ENCODE measurements at regions not wholly inside any gene's neighbourhood (a gene's known extent, or its start where the extent isn't known, plus 50 kb on each side); places are given as distances from the start of the nearest gene placed in this dataset.

GRCh38 chr2:133705287-133705686 lies 137.0 kb upstream of the NCKAP5 start:
- ATAC-seq (ENCODE audit: low FRiP score in 2 of 2) (no peak), DNase-seq (no peak)
- Histone ChIP-seq H3K27me3 (no peaks in the 10 kb centered on the region), H3K27ac (no peak overlapping the region), H3K4me1 (no peaks in the 10 kb centered on the region), H3K9me3 (peaks cover 0 to 7% (median 4%) of the 10 kb centered on the region in 4 donors), H3K4me3 (no peak overlapping the region), H3K36me3 (no peaks in the 10 kb centered on the region)
- TF ChIP-seq POLR2A (IDR thresholded peaks at IDR 0.05): no peak
- no peak for TF ChIP-seq POLR2AphosphoS5 (IDR thresholded peaks at IDR 0.05)
- TF ChIP-seq CTCF (IDR thresholded peaks at IDR 0.05): no peak
- TF ChIP-seq EP300 (IDR thresholded peaks at IDR 0.05): no peak
- 78 to 91% methylated on average over 1 of the region's 1 CpG for WGBS, 2 donors

GRCh38 chr2:133710613-133711012 lies 142.3 kb upstream of the NCKAP5 start:
- no peaks in the 10 kb centered on the region for H3K4me1 ChIP-seq
- no peak for DNase-seq
- H3K9me3 ChIP-seq: peaks cover 0 to 7% (median 4%) of the 10 kb centered on the region in 4 donors
- TF ChIP-seq POLR2A (IDR thresholded peaks at IDR 0.05) (no peak), EP300 (IDR thresholded peaks at IDR 0.05) (no peak), CTCF (IDR thresholded peaks at IDR 0.05) (no peak), POLR2AphosphoS5 (IDR thresholded peaks at IDR 0.05) (no peak)
- 80 to 88% methylated on average over 3 of the region's 3 CpGs for WGBS, 2 donors
- H3K27me3 ChIP-seq: no peaks in the 10 kb centered on the region
- ATAC-seq (ENCODE audit: low FRiP score in 2 of 2): no peak
- no peak overlapping the region for H3K4me3 ChIP-seq
- no peak overlapping the region for H3K27ac ChIP-seq
- H3K36me3 ChIP-seq: no peaks in the 10 kb centered on the region

- H3K27ac ChIP-seq: no peak overlapping the region
- no peak overlapping the region for H3K4me3 ChIP-seq
- H3K4me1 ChIP-seq: no peaks in the 10 kb centered on the region
- no peak for TF ChIP-seq EP300 (IDR thresholded peaks at IDR 0.05)
- ATAC-seq (ENCODE audit: low FRiP score in 2 of 2) (no peak), DNase-seq (no peak)
- peaks cover 0 to 7% (median 4%) of the 10 kb centered on the region in 4 donors for H3K9me3 ChIP-seq
- H3K36me3 ChIP-seq: no peaks in the 10 kb centered on the region
- 53 to 56% methylated on average over 6 of the region's 6 CpGs for WGBS, 2 donors
- H3K27me3 ChIP-seq: no peaks in the 10 kb centered on the region
Observed at GRCh38 chr2:133711201-133711600, 142.9 kb upstream of the NCKAP5 start.

GRCh38 chr2:133711806-133712205 lies 143.5 kb upstream of the NCKAP5 start:
- H3K27me3 ChIP-seq: no peaks in the 10 kb centered on the region
- 79 to 85% methylated on average over 6 of the region's 6 CpGs for WGBS, 2 donors
- H3K27ac ChIP-seq: no peak overlapping the region
- H3K9me3 ChIP-seq: peaks cover 0 to 7% (median 4%) of the 10 kb centered on the region in 4 donors
- no peaks in the 10 kb centered on the region for H3K4me1 ChIP-seq
- ATAC-seq (ENCODE audit: low FRiP score in 2 of 2): no peak
- no peak for DNase-seq
- no peaks in the 10 kb centered on the region for H3K36me3 ChIP-seq
- TF ChIP-seq EP300 (IDR thresholded peaks at IDR 0.05): no peak
- TF ChIP-seq POLR2A (IDR thresholded peaks at IDR 0.05): no peak
- no peak for TF ChIP-seq CTCF (IDR thresholded peaks at IDR 0.05)
- no peak for TF ChIP-seq POLR2AphosphoS5 (IDR thresholded peaks at IDR 0.05)
- H3K4me3 ChIP-seq: no peak overlapping the region

GRCh38 chr2:133712369-133712768 lies 144.1 kb upstream of the NCKAP5 start:
- 97 to 100% methylated on average over 2 to 3 of the region's 3 CpGs for WGBS, 2 donors
- H3K9me3 ChIP-seq: peaks cover 0 to 7% (median 4%) of the 10 kb centered on the region in 4 donors
- H3K4me1 ChIP-seq: no peaks in the 10 kb centered on the region
- no peaks in the 10 kb centered on the region for H3K27me3 ChIP-seq
- ATAC-seq (ENCODE audit: low FRiP score in 2 of 2) (peak in 1 of 2 donors; percentile 35), DNase-seq (no peak)
- TF ChIP-seq POLR2AphosphoS5 (IDR thresholded peaks at IDR 0.05): no peak
- TF ChIP-seq EP300 (IDR thresholded peaks at IDR 0.05): no peak
- no peak for TF ChIP-seq POLR2A (IDR thresholded peaks at IDR 0.05)
- no peak for TF ChIP-seq CTCF (IDR thresholded peaks at IDR 0.05)
- H3K27ac ChIP-seq: no peak overlapping the region
- no peak overlapping the region for H3K4me3 ChIP-seq
- no peaks in the 10 kb centered on the region for H3K36me3 ChIP-seq

All from upper lobe of left lung (tissue), 6 donors.